HAP-1 (cell line): ENCODE measurements at regions not wholly inside any gene's neighbourhood (a gene's known extent, or its start where the extent isn't known, plus 50 kb on each side); places are given as distances from the start of the nearest gene placed in this dataset.
"Not testable (repeated sequence)": the region's sequence is repeated elsewhere in the genome, so short reads cannot be mapped to it uniquely, and the experiment has no call there.

Source experiments
- DNase-seq, 2 experiments: peaks; one replicate each; pipeline ENCODE4 v3.0.0-alpha.2; 2016 to 2020; ENCODE audit warnings: low spot score in 2 of 2
- H3K27me3 ChIP-seq: fragments of 250-450 bp; sonication (Bioruptor Pico); 2 replicates; pipeline ENCODE4 v1.5.1; 2020; ENCODE audit warnings: low read depth, mild to moderate bottlenecking, moderate library complexity
- H3K36me3 ChIP-seq: fragments of 250-450 bp; sonication (Bioruptor Pico); replicated peaks from 2 replicates; pipeline ENCODE4 v1.5.1; 2020; ENCODE audit warnings: mild to moderate bottlenecking
- H3K4me1 ChIP-seq: fragments of 250-450 bp; sonication (Bioruptor Pico); 2 replicates; pipeline ENCODE4 v1.5.1; 2020; ENCODE audit warnings: mild to moderate bottlenecking
- H3K4me3 ChIP-seq: fragments of 250-450 bp; sonication (Bioruptor Pico); 2 replicates; pipeline ENCODE4 v1.5.1; 2020; ENCODE audit warnings: mild to moderate bottlenecking, moderate library complexity
- H3K9me3 ChIP-seq: fragments of 250-450 bp; sonication (Bioruptor Pico); 2 replicates; pipeline ENCODE4 v1.5.1; 2020; ENCODE audit warnings: mild to moderate bottlenecking, moderate library complexity
- in situ Hi-C: fragments of 300-500 bp; cut with MboI; formaldehyde crosslinking; loops from 3 replicates; pipeline ENCODE4 v1.14.3; 2020; ENCODE audit warnings: low sequenced_read_pairs, inconsistent platforms, mixed read lengths

DNA sequence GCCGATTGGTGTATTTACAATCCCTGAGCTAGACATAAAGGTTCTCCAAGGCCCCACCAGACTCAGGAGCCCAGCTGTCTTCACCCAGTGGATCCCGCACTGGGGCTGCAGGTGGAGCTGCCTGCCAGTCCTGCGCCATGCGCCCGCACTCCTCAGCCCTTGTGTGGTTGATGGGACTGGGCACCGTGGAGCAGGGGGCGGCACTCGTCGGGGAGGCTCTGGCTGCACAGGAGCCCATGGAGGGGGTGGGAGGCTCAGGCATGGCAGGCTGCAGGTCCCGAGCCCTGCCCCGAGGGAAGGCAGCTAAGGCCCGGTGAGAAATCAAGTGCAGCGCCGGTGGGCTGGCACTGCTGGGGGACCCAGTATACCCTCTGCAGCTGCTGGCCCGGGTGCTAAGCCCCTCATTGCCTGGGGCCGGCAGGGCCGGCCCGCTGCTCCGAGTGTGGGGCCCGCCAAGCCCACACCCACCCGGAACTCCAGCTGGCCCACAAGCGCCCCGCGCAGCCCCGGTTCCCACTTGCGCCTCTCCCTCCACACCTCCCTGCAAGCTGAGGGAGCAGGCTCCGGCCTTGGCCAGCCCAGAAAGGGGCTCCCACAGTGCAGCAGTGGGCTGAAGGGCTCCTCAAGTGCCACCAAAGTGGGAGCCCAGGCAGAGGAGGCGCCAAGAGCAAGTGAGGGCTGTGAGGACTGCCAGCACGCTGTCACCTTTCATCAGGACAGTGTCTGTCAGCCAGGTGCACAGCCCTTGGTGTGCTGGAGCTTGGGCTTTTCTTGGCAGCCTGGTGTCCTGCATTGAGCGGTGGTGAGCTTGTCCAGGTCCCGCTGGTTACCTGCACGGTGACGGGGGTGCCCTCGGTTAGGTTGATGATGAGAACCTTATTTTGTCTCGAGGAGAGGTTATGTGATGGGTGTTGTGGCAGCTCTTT, 185.5 kb downstream of the UBE3A start:
- in situ Hi-C loops, DNase-seq, H3K9me3 ChIP-seq, H3K4me3 ChIP-seq, H3K36me3 ChIP-seq, H3K27me3 ChIP-seq, H3K4me1 ChIP-seq: not testable (repeated sequence)

DNA sequence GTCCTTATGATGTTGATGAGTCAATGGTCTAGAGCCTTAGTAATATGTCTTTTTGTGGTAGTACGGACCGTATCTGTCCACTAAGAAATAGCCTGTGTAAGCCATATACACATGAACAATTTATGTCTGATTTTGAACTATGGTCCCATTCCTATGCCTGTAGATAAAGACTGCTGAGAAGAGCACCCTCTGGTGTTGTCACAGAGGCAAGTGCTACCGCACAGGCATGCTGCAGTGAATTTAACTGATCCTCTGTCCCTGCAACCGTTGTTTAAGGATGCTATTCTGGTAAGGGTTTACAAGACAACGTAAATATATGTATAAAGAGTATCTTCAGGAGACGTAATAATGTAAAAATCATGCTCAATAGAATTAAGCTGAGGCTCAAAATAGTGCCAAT, 170.7 kb downstream of the UBE3A start:
- H3K4me3 ChIP-seq: no peak overlapping the region
- in situ Hi-C loops: no loop called here
- no peak for DNase-seq
- H3K9me3 ChIP-seq: no peaks in the 10 kb centered on the region; the same call in 1 of the 2 replicates
- H3K36me3 ChIP-seq: no peaks in the 10 kb centered on the region
- H3K27me3 ChIP-seq: no peaks in the 10 kb centered on the region
- H3K4me1 ChIP-seq: no peaks in the 10 kb centered on the region
